ENCODE measurements at regions not wholly inside any gene's neighbourhood (a gene's known extent, or its start where the extent isn't known, plus 50 kb on each side); places are given as distances from the start of the nearest gene placed in this dataset.

- Histone ChIP-seq H3K79me2 (ENCODE audit: insufficient read depth, low read length) (no peaks in the 10 kb centered on the region), H3K4me2 (ENCODE audit: low read length) (no peak overlapping the region), H3K36me3 (ENCODE audit: insufficient read depth, low read length) (no peaks in the 10 kb centered on the region), H2AFZ (ENCODE audit: low read depth, low read length) (no peak overlapping the region), H3K27ac (ENCODE audit: low read depth, low read length) (no peak overlapping the region), H3K4me3 (ENCODE audit: insufficient read depth, low read depth, low read length) (no peak overlapping the region), H4K20me1 (ENCODE audit: insufficient read depth, low read length) (no peaks in the 10 kb centered on the region), H3K9ac (ENCODE audit: low read length) (no peak overlapping the region), H3K27me3 (ENCODE audit: insufficient read depth, low read length) (no peaks in the 10 kb centered on the region), H3K9me3 (ENCODE audit: insufficient read depth, low read depth, low read length) (no peaks in the 10 kb centered on the region), H3K4me1 (ENCODE audit: insufficient read depth, low read length) (no peaks in the 10 kb centered on the region)
- FAIRE-seq (no peak), DNase-seq (ENCODE audit: low read depth) (no peak)
- H3K4me3 Mint-ChIP-seq (ENCODE audit: unreplicated experiment): no peak overlapping the region
- no peak for TF ChIP-seq CTCF (IDR thresholded peaks at IDR 0.05; ENCODE audit: insufficient read depth, low read depth, low read length)
- no peak for TF ChIP-seq EZH2 (IDR thresholded peaks at IDR 0.05; ENCODE audit: insufficient read depth, low read length)
- H3K27me3 Mint-ChIP-seq (ENCODE audit: low read depth, unreplicated experiment): no peaks in the 10 kb centered on the region
- H3K4me1 Mint-ChIP-seq (ENCODE audit: low read depth, unreplicated experiment): no peaks in the 10 kb centered on the region
- no peaks in the 10 kb centered on the region for H3K9me3 Mint-ChIP-seq (ENCODE audit: unreplicated experiment)
- no peak overlapping the region for H3K27ac Mint-ChIP-seq (ENCODE audit: unreplicated experiment)
- H3K36me3 Mint-ChIP-seq (ENCODE audit: low read depth, unreplicated experiment): no peaks in the 10 kb centered on the region
Measured at GRCh38 chr2:184993746-184994145, 395.4 kb downstream of the ZNF804A start.

- no peaks in the 10 kb centered on the region for H3K36me3 Mint-ChIP-seq (ENCODE audit: low read depth, unreplicated experiment)
- Histone ChIP-seq H2AFZ (ENCODE audit: low read depth, low read length) (no peak overlapping the region), H4K20me1 (ENCODE audit: insufficient read depth, low read length) (no peaks in the 10 kb centered on the region), H3K27ac (ENCODE audit: low read depth, low read length) (no peak overlapping the region), H3K36me3 (ENCODE audit: insufficient read depth, low read length) (no peaks in the 10 kb centered on the region), H3K4me2 (ENCODE audit: low read length) (no peak overlapping the region), H3K9me3 (ENCODE audit: insufficient read depth, low read depth, low read length) (no peaks in the 10 kb centered on the region), H3K4me1 (ENCODE audit: insufficient read depth, low read length) (no peaks in the 10 kb centered on the region), H3K27me3 (ENCODE audit: insufficient read depth, low read length) (no peaks in the 10 kb centered on the region), H3K79me2 (ENCODE audit: insufficient read depth, low read length) (no peaks in the 10 kb centered on the region), H3K4me3 (ENCODE audit: insufficient read depth, low read depth, low read length) (no peak overlapping the region), H3K9ac (ENCODE audit: low read length) (no peak overlapping the region)
- no peak overlapping the region for H3K27ac Mint-ChIP-seq (ENCODE audit: unreplicated experiment)
- H3K9me3 Mint-ChIP-seq (ENCODE audit: unreplicated experiment): peaks cover 6% of the 10 kb centered on the region
- no peaks in the 10 kb centered on the region for H3K27me3 Mint-ChIP-seq (ENCODE audit: low read depth, unreplicated experiment)
- DNase-seq (ENCODE audit: low read depth) (no peak), FAIRE-seq (no peak)
- H3K4me1 Mint-ChIP-seq (ENCODE audit: low read depth, unreplicated experiment): peaks cover 2% of the 10 kb centered on the region
- no peak overlapping the region for H3K4me3 Mint-ChIP-seq (ENCODE audit: unreplicated experiment)
- TF ChIP-seq CTCF (IDR thresholded peaks at IDR 0.05; ENCODE audit: insufficient read depth, low read depth, low read length) (no peak), EZH2 (IDR thresholded peaks at IDR 0.05; ENCODE audit: insufficient read depth, low read length) (no peak)
Measured at GRCh38 chr2:185006481-185006880, 408.2 kb downstream of the ZNF804A start.

- Mint-ChIP-seq H3K9me3 (ENCODE audit: unreplicated experiment) (peaks cover 14% of the 10 kb centered on the region), H3K36me3 (ENCODE audit: low read depth, unreplicated experiment) (no peaks in the 10 kb centered on the region), H3K27ac (ENCODE audit: unreplicated experiment) (no peak overlapping the region), H3K27me3 (ENCODE audit: low read depth, unreplicated experiment) (no peaks in the 10 kb centered on the region), H3K4me1 (ENCODE audit: low read depth, unreplicated experiment) (no peaks in the 10 kb centered on the region), H3K4me3 (ENCODE audit: unreplicated experiment) (no peak overlapping the region)
- Histone ChIP-seq H3K4me2 (ENCODE audit: low read length) (no peak overlapping the region), H3K79me2 (ENCODE audit: insufficient read depth, low read length) (no peaks in the 10 kb centered on the region), H2AFZ (ENCODE audit: low read depth, low read length) (no peak overlapping the region), H3K9ac (ENCODE audit: low read length) (no peak overlapping the region), H3K36me3 (ENCODE audit: insufficient read depth, low read length) (no peaks in the 10 kb centered on the region), H4K20me1 (ENCODE audit: insufficient read depth, low read length) (no peaks in the 10 kb centered on the region), H3K27me3 (ENCODE audit: insufficient read depth, low read length) (no peaks in the 10 kb centered on the region), H3K4me3 (ENCODE audit: insufficient read depth, low read depth, low read length) (no peak overlapping the region), H3K27ac (ENCODE audit: low read depth, low read length) (no peak overlapping the region), H3K4me1 (ENCODE audit: insufficient read depth, low read length) (no peaks in the 10 kb centered on the region), H3K9me3 (ENCODE audit: insufficient read depth, low read depth, low read length) (peaks cover 8% of the 10 kb centered on the region)
- DNase-seq (ENCODE audit: low read depth) (peak; percentile 8), FAIRE-seq (no peak)
- no peak for TF ChIP-seq EZH2 (IDR thresholded peaks at IDR 0.05; ENCODE audit: insufficient read depth, low read length)
- no peak for TF ChIP-seq CTCF (IDR thresholded peaks at IDR 0.05; ENCODE audit: insufficient read depth, low read depth, low read length)
Measured at GRCh38 chr2:185012643-185013042, 414.3 kb downstream of the ZNF804A start.
